ENCODE measurements at regions not wholly inside any gene's neighbourhood (a gene's known extent, or its start where the extent isn't known, plus 50 kb on each side); places are given as distances from the start of the nearest gene placed in this dataset.

DNA sequence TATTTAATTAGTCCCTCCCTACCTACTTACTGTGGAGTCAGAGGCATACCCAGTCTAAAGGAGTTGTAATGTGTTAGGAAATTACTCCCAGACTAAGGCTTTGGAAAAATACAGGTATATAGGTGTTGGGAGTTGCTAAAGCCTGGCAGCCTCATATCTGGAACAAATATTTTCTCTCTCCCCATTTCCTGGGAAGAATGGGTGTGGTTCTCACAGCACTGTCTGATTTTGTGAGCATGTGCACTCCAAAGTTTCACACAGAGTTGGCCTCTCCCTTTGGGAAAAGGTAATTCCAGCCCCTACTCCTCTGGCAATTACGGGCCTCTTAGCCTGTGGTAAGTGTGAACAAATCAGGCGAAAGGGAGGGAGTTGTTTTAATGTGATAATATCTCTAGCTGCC is 187.0 kb downstream of the MID1IP1 start:
- no peak for DNase-seq (ENCODE audit: low read depth, low spot score)

- DNase-seq (ENCODE audit: low read depth, low spot score) = no peak
These were observed 187.8 kb downstream of the MID1IP1 start for GRCh38 chrX:38989076-38989475.

DNA sequence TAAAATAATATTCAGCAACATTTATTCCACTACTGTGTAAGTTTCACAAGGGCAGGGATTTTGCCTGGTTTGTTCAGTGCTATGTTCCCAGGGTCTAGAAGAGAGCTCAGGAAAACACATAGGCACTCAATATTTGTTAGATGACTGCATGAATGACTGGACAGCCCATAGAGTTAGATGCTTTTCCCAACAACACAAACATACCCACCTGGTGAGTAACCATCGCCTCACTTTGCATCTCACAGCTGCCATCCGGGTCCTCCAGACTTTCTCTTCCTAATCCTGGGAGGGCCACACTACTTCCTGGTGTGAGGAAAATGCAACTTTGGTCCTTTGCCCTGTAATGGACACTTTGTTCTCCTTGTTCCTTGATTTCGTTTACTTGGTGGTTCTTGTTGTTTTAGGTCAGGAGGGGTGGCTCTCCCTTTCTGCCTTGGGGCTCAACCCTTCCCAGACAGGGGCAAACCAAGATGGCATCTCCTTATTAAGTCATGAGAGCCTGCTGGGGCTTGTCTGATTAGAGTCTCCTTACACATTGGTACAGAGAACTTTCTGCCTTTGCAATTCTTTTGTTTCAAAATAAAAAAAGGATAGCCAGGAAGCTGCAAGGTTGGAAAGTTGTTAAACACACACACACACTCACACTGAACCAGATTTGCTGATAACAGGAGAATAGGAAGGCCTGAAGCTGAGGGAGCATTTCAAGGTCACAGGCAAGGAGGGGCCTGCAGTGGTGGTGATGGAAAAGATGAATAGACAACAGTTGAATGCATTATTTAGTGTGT is 190.6 kb downstream of the MID1IP1 start:
- DNase-seq (ENCODE audit: low read depth, low spot score) = no peak

DNA sequence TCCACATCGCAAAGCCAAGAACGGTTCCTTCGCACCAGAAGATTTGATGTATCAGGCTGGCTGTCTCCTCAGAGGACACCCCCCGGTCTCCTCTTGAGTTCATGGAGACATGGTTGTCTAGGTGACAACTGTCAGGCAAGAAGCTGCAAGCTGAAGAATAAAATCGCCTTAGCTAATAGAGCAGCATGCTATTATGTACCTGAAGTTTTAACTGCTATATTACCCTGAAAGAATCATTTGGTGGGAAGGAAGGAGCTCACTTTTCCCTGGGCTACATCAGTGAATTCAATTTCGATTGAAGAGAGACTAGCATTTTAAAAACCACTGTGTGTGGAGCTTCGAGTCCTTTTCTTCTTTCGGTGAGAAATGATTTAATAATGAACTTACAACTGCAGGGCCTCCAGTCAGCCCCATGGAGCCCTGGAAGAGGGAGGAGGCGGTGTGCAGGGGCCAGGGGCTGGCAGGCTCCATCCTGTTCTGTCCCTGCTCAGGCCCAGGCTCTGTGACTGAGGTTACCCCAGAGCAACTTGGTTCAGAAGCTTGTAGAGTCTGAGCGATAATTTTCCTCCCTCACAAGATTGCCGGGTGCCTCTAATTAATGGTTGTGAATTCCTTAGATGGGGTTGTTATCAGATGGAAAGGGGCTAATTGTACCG is 191.3 kb downstream of the MID1IP1 start:
- no peak for DNase-seq (ENCODE audit: low read depth, low spot score)

DNA sequence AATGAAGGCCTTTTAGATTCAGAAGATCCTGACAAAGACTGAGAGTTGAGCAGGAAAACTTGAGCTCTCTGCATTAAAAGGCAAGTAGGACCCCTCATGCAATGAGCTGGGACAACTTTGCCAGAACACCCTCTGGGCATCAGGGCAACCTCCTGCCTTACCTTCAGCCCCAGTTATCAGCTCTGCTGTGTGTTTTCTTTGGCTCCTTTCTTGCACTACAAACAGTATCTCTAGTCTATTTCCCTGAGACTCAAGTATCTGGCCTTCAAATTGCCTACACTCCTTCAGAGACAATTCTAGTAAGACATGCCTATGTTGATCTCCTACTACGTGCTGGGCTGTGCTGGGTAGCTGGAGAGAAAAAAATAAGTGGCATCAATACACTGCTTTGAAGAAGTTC is 192.2 kb downstream of the MID1IP1 start:
- no peak for DNase-seq (ENCODE audit: low read depth, low spot score)

- DNase-seq (ENCODE audit: low read depth, low spot score) = no peak
These were observed 197.8 kb downstream of the MID1IP1 start for GRCh38 chrX:38999099-38999498.

DNA sequence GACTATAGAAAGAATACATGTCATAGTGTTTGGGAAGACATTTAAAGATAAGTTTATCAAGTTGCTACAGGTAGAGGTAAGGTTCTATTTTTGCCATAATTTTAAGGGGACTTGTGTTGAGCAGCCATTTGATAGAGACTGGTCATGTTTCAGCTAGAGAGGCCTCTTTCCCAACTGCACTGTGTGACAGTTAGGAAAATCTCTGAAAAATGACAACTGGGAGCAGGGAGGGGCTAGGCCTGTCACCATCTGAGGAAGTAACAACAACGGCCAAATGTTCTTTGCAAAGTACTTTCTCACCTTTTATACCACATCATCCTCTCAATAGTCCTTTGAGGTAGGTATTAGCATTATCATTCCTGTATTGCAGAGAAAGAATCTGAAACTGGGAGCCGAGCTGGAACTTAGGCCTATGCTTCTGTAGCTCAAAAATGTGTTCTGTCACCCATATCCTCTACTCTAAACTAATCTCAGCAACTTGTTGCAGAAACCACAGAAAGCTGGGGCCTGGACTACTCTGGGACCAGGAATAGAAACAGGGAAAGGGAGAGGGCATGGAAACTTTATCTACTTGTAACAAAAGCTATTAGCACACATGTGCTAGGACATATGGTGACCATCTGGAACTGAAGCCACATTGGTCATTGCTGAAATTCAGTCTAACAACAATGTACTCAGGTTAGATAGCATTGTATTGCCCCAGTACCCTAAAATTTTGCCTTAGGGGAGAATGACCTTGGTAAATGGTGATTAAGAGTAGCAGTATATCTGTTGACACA is 198.9 kb downstream of the MID1IP1 start:
- no peak for DNase-seq (ENCODE audit: low read depth, low spot score)

GRCh38 chrX:39000802-39001201 is 199.5 kb downstream of the MID1IP1 start:
- no peak for DNase-seq (ENCODE audit: low read depth, low spot score)

DNA sequence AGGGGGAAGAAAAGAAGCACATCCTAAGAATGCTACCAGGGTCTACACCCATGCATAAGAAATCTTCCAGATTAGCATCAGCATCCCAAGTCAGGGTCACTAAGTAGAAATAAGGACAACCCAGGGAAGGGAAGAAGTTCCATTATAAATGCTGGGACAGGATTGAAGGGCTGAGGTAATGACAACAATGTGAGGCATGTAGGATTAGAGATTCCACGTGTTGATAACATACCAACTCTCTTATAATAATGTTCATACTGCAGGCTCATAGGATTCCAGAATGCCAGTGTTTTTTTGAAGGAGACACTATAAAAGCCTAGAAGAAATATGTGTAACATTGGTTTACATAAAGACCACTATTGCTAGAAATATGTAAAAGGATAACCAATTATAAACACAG is 201.2 kb downstream of the MID1IP1 start:
- DNase-seq (ENCODE audit: low read depth, low spot score) = no peak

- no peak for DNase-seq (ENCODE audit: low read depth, low spot score)
These were observed 207.3 kb downstream of the MID1IP1 start for GRCh38 chrX:39008549-39008948.

DNA sequence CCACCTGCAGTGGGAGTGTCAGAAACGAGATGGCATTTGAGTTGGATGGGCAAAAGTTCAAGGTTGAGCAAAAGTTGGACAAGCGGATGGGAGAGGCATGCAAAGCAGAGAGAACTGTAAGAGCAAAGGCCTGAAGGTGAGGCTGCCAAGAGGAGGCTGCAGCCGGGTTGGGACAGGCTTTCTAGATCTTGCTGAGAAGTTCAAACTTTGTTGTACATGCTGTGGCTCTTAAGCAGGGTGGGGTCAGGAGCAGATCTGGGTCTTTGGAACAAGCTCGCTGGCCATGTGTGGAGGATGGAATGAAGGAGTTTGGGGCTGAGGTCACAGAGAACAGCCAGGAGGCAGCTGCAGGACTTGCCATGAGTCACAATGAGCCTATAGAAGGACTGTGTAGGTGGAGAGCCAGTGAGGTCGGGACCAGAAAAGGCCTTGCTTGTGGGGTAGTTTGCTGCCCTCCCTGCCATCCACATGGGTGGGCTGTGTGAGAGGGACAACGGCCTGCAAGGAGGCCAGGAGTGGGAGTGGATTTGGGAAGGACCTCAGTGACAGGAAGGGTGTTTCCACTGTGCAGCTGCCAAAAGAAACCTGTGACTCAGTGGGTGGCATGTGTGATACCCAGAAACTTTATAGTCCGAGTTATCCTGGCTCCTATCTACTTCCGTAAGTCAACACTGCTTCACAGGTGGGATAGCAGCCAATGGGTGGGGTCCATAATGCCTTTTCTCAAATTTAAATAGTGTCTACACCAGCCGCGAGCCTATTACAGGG is 210.4 kb downstream of the MID1IP1 start:
- no peak for DNase-seq (ENCODE audit: low read depth, low spot score)

DNA sequence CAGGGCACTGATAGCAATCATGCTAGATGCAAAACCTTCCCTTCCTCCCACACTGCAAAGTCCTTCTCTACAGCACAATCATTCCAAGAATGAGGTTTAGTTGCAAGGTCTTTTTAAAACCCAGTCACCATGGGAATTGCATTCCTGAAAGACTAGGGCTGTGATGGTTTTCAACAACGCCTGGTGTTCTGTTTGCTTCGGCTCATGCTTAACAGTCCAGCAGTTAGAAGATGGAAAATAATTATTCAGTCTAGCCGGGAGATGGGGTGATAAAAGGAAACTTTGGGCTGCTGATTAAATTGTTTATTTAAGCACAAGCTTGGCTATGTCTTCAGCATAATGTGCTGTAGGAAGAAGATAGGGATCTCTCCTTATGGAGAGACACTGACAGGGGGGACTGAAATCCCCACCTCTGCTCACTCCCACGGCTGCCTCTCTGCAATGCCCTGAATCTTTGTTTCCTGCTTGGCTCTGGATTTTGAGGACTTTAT is 211.4 kb downstream of the MID1IP1 start:
- peak; percentile 32 for DNase-seq (ENCODE audit: low read depth, low spot score)

- DNase-seq (ENCODE audit: low read depth, low spot score) = no peak
These were observed 215.3 kb downstream of the MID1IP1 start for GRCh38 chrX:39016556-39016955.

DNA sequence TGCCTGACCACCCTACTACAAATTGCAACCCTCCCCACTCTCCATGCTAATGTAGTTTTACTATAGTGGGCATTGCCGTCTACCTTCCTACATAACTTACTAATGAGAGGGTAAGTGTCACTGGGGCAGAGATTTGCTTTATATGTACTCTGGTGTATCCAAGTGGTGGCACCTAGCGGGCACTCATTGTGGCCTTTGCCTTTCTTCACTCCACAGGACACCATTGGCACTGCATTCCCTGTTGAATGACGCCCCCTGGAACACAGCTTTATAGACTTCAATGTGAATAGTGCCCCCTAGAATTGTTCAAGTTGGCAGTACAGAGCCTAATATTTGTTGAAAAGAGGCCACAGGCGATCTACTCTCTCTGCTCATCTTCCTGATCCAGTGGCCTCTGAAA is 215.8 kb downstream of the MID1IP1 start:
- no peak for DNase-seq (ENCODE audit: low read depth, low spot score)

DNA sequence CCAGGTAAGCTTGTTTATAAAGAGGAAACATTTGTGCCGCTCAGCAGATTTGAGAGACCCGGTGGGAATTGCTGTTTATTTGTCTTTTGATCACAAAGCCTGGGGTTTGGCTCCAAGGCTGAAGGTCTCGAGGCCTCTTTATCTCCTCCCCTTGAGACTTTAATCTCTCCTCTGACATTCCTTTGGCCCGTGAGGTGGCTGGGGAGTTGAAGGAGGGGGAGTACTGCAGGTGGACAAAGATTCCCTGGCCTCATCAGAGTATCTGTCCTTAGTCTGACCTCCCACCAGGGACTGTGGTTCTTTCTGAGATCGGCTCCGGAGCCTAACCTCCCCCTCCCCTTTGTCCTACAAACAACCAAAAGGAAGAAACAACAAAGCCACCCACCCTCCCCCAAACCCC is 216.5 kb downstream of the MID1IP1 start:
- DNase-seq (ENCODE audit: low read depth, low spot score) = peak; percentile 67

GRCh38 chrX:39018541-39018940 is 217.3 kb downstream of the MID1IP1 start:
- DNase-seq (ENCODE audit: low read depth, low spot score) = no peak

GRCh38 chrX:39019056-39019455 is 217.8 kb downstream of the MID1IP1 start:
- DNase-seq (ENCODE audit: low read depth, low spot score) = no peak

DNA sequence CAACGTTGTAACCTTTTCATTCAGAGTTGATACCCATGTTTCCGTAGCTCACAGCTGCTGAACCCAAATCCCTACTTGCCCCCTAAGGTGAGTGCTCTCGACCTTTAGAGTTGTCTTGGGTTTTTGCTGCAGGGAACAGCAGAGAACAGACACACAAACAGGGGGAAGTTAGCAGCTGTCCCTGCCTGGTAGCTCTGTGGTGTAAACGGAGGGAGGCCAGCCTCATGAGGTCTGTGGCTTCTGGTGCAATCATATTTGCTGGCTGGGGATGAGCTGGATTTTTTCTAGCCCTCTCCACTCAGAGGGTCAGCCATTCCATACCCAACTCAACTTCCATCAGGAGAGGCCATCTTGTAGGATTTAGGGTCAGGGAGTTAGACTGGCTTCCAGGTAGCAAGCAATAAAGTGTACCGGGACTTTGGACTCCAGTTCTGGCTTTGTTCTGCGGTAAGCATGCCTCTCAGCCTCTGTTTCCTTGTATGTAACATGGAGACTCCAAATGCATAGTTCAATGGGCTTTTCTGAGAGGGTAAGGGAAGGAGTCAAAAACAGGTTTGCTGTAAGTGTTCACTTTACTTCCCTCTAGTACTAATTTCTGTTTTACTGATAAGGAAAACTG is 218.9 kb downstream of the MID1IP1 start:
- no peak for DNase-seq (ENCODE audit: low read depth, low spot score)

GRCh38 chrX:39022106-39022505 is 220.8 kb downstream of the MID1IP1 start:
- DNase-seq (ENCODE audit: low read depth, low spot score) = no peak

DNA sequence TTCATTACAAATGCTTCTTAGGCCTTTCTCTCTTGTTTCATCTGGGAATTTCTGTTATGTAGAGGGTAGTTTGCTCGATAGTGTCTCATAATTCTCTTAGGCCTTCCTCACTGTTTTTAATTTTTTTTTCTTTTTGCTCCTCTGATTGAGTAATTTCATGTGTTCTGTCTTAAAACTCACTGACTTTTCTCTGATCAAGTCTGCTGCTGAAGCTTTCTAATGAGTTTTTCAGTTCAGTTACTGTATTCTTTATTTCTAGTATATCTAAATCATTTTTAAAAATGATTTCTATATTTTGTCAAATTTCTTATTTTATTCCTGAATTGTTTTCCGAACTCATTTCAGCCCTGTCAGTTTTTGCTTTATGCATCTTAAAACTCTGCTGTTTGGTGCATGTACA is 228.0 kb downstream of the MID1IP1 start:
- DNase-seq (ENCODE audit: low read depth, low spot score) = no peak

GRCh38 chrX:39030636-39031035 is 229.4 kb downstream of the MID1IP1 start:
- no peak for DNase-seq (ENCODE audit: low read depth, low spot score)

Measured in ELF-1 (cell line).